ENCODE measurements at regions not wholly inside any gene's neighbourhood (a gene's known extent, or its start where the extent isn't known, plus 50 kb on each side); places are given as distances from the start of the nearest gene placed in this dataset.

DNA sequence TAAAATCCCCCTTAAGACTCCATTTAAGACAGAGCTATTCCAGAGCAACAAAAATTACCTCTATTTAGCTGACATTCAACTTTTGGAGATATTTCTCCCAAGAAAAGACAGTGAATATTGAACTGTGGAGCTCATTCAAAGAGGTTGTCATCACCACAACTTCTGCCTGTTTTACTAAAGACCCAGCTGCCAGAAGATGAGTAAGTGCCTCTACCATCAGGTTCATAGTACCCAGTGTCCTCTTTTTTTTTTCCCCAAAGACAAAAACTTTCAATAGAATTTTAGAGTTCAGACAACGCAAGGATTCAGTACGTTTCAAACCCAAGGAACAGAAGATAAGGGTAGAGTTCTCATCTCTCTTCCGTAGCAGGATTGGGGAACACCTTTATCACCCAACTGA lies 461.3 kb downstream of the BCAT1 start:
- DNase-seq (ENCODE audit: low spot score): no peak
- POLR2A ChIA-PET: no interaction called here
- H3K27me3 Mint-ChIP-seq (ENCODE audit: low read depth): no peaks in the 10 kb centered on the region
- no peak for ATAC-seq
- H3K4me1 Mint-ChIP-seq: peaks cover 7% of the 10 kb centered on the region
- H3K9me3 Mint-ChIP-seq: no peaks in the 10 kb centered on the region
- no peak for TF ChIP-seq GABPB1 (CRISPR knock-in tag; IDR thresholded peaks at IDR 0.05)
- no peak for TF ChIP-seq NFATC4 (CRISPR knock-in tag; IDR thresholded peaks at IDR 0.05)
- no peaks in the 10 kb centered on the region for H3K36me3 Mint-ChIP-seq
- H3K27ac Mint-ChIP-seq: no peak overlapping the region
- no peak overlapping the region for H3K4me3 Mint-ChIP-seq
- CTCF ChIA-PET: no interaction called here

DNA sequence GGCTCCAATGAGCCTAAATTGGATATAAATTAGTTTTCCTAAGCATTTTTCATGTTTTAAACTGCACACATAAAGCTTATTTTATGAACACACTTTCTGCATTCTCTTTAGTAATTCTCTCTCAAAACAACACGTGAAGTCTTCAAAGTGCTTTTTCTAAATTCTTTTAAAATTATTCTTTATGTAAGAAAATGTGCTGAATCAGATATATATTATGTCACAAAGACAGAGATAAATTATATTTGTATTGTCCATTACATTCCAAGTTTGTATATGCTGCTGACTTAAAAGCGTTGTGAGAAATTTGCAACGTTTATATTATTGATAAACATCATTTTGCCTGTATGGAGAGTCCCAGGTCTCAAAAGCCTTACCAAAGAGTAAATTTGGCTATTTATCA lies 465.2 kb downstream of the BCAT1 start:
- ChIA-PET CTCF (no interaction called here), POLR2A (no interaction called here)
- H3K4me1 Mint-ChIP-seq: peaks cover 19% of the 10 kb centered on the region

DNA sequence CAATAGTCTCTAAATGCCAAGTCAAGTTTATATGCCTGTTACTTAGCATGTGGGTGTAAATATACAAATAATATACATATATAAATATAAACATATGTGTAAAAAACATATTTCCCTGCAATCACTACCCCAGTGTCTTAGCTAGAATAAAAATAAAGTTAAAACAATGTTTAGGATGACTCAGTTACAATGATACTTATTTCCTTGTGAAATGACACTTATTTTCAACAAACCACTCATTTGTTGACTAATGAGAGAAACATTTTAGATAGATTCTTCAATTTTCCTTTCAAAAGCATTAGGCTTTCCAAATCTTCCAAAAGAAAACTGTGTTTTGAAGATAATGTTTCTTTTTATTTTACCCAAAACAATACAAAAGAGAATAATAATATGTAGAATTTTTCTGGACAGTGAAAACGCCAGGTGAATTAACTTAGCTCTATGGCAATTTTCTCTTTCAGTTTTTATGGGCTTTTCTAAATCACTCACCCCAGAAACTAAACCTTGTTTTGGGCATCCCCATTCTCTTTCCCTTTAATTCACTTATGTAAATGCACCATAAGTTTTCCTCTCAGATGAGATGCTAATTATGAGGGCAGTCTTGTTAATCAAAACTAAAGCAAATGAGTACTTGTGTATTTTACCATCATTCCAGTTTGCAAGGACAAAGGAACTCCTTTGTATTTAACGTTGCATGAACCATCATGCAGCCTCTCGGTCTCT lies 465.9 kb downstream of the BCAT1 start:
- CTCF ChIA-PET: no interaction called here
- DNase-seq (ENCODE audit: low spot score): no peak
- Mint-ChIP-seq H3K9me3 (no peaks in the 10 kb centered on the region), H3K27ac (no peak overlapping the region), H3K4me1 (peaks cover 22% of the 10 kb centered on the region), H3K4me3 (no peak overlapping the region), H3K27me3 (ENCODE audit: low read depth) (no peaks in the 10 kb centered on the region), H3K36me3 (no peaks in the 10 kb centered on the region)
- no peak for TF ChIP-seq TEAD1 (CRISPR knock-in tag; IDR thresholded peaks at IDR 0.05)
- TF ChIP-seq, protein P1, sequence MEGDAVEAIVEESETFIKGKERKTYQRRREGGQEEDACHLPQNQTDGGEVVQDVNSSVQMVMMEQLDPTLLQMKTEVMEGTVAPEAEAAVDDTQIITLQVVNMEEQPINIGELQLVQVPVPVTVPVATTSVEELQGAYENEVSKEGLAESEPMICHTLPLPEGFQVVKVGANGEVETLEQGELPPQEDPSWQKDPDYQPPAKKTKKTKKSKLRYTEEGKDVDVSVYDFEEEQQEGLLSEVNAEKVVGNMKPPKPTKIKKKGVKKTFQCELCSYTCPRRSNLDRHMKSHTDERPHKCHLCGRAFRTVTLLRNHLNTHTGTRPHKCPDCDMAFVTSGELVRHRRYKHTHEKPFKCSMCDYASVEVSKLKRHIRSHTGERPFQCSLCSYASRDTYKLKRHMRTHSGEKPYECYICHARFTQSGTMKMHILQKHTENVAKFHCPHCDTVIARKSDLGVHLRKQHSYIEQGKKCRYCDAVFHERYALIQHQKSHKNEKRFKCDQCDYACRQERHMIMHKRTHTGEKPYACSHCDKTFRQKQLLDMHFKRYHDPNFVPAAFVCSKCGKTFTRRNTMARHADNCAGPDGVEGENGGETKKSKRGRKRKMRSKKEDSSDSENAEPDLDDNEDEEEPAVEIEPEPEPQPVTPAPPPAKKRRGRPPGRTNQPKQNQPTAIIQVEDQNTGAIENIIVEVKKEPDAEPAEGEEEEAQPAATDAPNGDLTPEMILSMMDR (IDR thresholded peaks at IDR 0.05): no peak
- TF ChIP-seq FOXP1 (CRISPR knock-in tag; IDR thresholded peaks at IDR 0.05; ENCODE audit: borderline replicate concordance): no peak
- TF ChIP-seq, protein P2, sequence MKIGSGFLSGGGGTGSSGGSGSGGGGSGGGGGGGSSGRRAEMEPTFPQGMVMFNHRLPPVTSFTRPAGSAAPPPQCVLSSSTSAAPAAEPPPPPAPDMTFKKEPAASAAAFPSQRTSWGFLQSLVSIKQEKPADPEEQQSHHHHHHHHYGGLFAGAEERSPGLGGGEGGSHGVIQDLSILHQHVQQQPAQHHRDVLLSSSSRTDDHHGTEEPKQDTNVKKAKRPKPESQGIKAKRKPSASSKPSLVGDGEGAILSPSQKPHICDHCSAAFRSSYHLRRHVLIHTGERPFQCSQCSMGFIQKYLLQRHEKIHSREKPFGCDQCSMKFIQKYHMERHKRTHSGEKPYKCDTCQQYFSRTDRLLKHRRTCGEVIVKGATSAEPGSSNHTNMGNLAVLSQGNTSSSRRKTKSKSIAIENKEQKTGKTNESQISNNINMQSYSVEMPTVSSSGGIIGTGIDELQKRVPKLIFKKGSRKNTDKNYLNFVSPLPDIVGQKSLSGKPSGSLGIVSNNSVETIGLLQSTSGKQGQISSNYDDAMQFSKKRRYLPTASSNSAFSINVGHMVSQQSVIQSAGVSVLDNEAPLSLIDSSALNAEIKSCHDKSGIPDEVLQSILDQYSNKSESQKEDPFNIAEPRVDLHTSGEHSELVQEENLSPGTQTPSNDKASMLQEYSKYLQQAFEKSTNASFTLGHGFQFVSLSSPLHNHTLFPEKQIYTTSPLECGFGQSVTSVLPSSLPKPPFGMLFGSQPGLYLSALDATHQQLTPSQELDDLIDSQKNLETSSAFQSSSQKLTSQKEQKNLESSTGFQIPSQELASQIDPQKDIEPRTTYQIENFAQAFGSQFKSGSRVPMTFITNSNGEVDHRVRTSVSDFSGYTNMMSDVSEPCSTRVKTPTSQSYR (CRISPR knock-in tag; IDR thresholded peaks at IDR 0.05): no peak
- POLR2A ChIA-PET: no interaction called here
- ATAC-seq: no peak

More for the DNA sequence above, 465.2 kb downstream of the BCAT1 start:
- H3K27ac Mint-ChIP-seq: no peak overlapping the region
- no peak for DNase-seq (ENCODE audit: low spot score)
- no peaks in the 10 kb centered on the region for H3K9me3 Mint-ChIP-seq
- no peaks in the 10 kb centered on the region for H3K36me3 Mint-ChIP-seq
- no peak for TF ChIP-seq CREB1 (CRISPR knock-in tag; IDR thresholded peaks at IDR 0.05)
- TF ChIP-seq, protein P3, sequence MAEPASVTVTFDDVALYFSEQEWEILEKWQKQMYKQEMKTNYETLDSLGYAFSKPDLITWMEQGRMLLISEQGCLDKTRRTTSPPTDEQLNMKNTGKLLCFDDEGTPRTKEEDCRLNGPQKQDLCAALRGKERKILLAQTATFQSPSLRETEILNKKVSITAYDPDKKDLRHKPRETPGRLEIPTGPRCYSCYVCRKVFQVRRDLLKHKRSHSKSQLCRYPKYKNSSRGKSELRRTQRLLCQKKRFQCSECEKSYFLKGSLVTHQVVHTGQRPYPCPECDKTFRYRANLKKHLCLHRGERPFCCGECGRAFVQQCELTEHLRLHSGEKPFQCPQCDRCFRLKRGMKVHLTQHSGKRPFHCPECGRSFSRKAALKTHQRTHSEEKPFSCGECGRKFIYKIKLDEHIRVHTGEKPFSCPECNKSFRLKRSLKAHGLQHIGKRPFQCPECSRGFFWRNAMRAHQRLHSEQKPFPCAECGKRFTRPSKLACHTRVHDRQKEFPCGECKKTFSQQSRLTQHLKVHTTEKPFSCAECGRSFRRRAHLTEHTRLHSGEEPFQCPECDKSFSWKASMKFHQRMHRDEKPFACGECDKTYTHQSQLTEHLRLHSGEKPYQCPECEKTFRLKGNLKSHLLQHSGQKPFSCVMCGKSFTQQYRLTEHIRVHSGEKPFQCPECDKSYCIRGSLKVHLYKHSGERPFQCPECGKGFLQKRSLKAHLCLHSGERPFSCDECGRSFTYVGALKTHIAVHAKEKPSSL (CRISPR knock-in tag; conservative IDR thresholded peaks at IDR 0.05): no peak
- no peak for TF ChIP-seq ZNF232 (CRISPR knock-in tag; IDR thresholded peaks at IDR 0.05)
- no peak for TF ChIP-seq SOX15 (CRISPR knock-in tag; IDR thresholded peaks at IDR 0.05)
- no peak for TF ChIP-seq NR2C2 (CRISPR knock-in tag; IDR thresholded peaks at IDR 0.05)
- no peak for TF ChIP-seq SP1 (CRISPR knock-in tag; conservative IDR thresholded peaks at IDR 0.05)
- TF ChIP-seq, protein P4, sequence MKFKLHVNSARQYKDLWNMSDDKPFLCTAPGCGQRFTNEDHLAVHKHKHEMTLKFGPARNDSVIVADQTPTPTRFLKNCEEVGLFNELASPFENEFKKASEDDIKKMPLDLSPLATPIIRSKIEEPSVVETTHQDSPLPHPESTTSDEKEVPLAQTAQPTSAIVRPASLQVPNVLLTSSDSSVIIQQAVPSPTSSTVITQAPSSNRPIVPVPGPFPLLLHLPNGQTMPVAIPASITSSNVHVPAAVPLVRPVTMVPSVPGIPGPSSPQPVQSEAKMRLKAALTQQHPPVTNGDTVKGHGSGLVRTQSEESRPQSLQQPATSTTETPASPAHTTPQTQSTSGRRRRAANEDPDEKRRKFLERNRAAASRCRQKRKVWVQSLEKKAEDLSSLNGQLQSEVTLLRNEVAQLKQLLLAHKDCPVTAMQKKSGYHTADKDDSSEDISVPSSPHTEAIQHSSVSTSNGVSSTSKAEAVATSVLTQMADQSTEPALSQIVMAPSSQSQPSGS (CRISPR knock-in tag; IDR thresholded peaks at IDR 0.05; ENCODE audit: borderline replicate concordance, low read depth): no peak
- TF ChIP-seq, protein P5, sequence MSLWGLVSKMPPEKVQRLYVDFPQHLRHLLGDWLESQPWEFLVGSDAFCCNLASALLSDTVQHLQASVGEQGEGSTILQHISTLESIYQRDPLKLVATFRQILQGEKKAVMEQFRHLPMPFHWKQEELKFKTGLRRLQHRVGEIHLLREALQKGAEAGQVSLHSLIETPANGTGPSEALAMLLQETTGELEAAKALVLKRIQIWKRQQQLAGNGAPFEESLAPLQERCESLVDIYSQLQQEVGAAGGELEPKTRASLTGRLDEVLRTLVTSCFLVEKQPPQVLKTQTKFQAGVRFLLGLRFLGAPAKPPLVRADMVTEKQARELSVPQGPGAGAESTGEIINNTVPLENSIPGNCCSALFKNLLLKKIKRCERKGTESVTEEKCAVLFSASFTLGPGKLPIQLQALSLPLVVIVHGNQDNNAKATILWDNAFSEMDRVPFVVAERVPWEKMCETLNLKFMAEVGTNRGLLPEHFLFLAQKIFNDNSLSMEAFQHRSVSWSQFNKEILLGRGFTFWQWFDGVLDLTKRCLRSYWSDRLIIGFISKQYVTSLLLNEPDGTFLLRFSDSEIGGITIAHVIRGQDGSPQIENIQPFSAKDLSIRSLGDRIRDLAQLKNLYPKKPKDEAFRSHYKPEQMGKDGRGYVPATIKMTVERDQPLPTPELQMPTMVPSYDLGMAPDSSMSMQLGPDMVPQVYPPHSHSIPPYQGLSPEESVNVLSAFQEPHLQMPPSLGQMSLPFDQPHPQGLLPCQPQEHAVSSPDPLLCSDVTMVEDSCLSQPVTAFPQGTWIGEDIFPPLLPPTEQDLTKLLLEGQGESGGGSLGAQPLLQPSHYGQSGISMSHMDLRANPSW (CRISPR knock-in tag; conservative IDR thresholded peaks at IDR 0.05; ENCODE audit: low read depth): no peak
- TF ChIP-seq ZNF396 (CRISPR knock-in tag; IDR thresholded peaks at IDR 0.05; ENCODE audit: borderline replicate concordance): no peak
- H3K4me3 Mint-ChIP-seq: no peak overlapping the region
- H3K27me3 Mint-ChIP-seq (ENCODE audit: low read depth): no peaks in the 10 kb centered on the region
- no peak for ATAC-seq

Data from WTC11 (cell line).